Parathyroid adenoma (tissue), 2 donors: ENCODE measurements at regions not wholly inside any gene's neighbourhood (a gene's known extent, or its start where the extent isn't known, plus 50 kb on each side); places are given as distances from the start of the nearest gene placed in this dataset.

ENCODE experiments used
- H2AFZ ChIP-seq: fragments of 300-600 bp; sonication (generic); one replicate; pipeline ENCODE4 v1.7.0; 2017; ENCODE audit warnings: antibody characterized with exemption, mild to moderate bottlenecking
- H3K27ac ChIP-seq: fragments of 300-600 bp; sonication (generic); one replicate; pipeline ENCODE4 v1.7.0; 2017
- H3K27me3 ChIP-seq: fragments of 300-600 bp; sonication (generic); one replicate; pipeline ENCODE4 v1.7.0; 2017; ENCODE audit warnings: low read length; ENCODE audit not compliant: control insufficient read depth, insufficient read depth
- H3K36me3 ChIP-seq: fragments of 300-600 bp; sonication (generic); one replicate; pipeline ENCODE4 v1.7.0; 2017; ENCODE audit warnings: low read length; ENCODE audit not compliant: control insufficient read depth, insufficient read depth
- H3K4me1 ChIP-seq: fragments of 300-600 bp; sonication (generic); one replicate; pipeline ENCODE4 v1.7.0; 2017; ENCODE audit warnings: control low read depth
- H3K4me2 ChIP-seq: fragments of 300-600 bp; sonication (generic); one replicate; pipeline ENCODE4 v1.7.0; 2017; ENCODE audit warnings: low read length
- H3K4me3 ChIP-seq: fragments of 300-600 bp; sonication (generic); one replicate; pipeline ENCODE4 v1.7.0; 2017; ENCODE audit warnings: low read depth, low read length
- H3K79me2 ChIP-seq: fragments of 300-600 bp; sonication (generic); one replicate; pipeline ENCODE4 v1.7.0; 2017; ENCODE audit warnings: control low read depth
- H3K9ac ChIP-seq: fragments of 300-600 bp; sonication (generic); one replicate; pipeline ENCODE4 v1.7.0; 2017; ENCODE audit warnings: mild to moderate bottlenecking
- H3K9me3 ChIP-seq: fragments of 300-600 bp; sonication (generic); one replicate; pipeline ENCODE4 v1.7.0; 2017; ENCODE audit warnings: low read length; ENCODE audit not compliant: control insufficient read depth
- TF ChIP-seq, protein P1 (sequence below): fragments of 300-600 bp; sonication (generic); IDR thresholded peaks from one replicate; pipeline ENCODE4 v1.7.0; 2017; ENCODE audit warnings: antibody characterized with exemption, mild to moderate bottlenecking
- donor health status: primary hyperparathyroidism.

DNA sequence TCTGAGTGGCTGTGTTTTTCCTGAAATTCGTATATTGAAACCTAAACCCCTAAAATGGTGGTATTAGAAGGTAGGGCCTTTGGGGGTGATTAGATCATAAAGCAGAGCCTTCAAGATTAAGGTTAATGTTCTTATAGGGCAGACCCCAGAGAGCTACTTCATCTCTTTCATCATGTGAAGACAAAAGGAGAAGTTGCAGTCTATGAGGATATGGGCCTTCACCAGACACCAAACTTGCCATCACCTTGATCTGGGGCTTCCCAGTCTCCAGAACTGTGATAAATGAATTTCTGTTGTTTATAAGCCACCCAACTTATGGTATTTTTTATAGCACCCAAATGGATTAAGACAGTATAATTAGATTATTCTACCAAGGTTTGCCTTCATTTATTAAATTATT lies 275.0 kb upstream of the ATP2B1 start:
- H3K27ac ChIP-seq: no peak overlapping the region
- no peaks in the 10 kb centered on the region for H3K4me1 ChIP-seq
- H3K27me3 ChIP-seq: no peaks in the 10 kb centered on the region
- H3K79me2 ChIP-seq: no peaks in the 10 kb centered on the region
- no peaks in the 10 kb centered on the region for H3K9me3 ChIP-seq
- no peak overlapping the region for H3K9ac ChIP-seq
- no peak overlapping the region for H2AFZ ChIP-seq
- TF ChIP-seq, protein P1, sequence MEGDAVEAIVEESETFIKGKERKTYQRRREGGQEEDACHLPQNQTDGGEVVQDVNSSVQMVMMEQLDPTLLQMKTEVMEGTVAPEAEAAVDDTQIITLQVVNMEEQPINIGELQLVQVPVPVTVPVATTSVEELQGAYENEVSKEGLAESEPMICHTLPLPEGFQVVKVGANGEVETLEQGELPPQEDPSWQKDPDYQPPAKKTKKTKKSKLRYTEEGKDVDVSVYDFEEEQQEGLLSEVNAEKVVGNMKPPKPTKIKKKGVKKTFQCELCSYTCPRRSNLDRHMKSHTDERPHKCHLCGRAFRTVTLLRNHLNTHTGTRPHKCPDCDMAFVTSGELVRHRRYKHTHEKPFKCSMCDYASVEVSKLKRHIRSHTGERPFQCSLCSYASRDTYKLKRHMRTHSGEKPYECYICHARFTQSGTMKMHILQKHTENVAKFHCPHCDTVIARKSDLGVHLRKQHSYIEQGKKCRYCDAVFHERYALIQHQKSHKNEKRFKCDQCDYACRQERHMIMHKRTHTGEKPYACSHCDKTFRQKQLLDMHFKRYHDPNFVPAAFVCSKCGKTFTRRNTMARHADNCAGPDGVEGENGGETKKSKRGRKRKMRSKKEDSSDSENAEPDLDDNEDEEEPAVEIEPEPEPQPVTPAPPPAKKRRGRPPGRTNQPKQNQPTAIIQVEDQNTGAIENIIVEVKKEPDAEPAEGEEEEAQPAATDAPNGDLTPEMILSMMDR: no peak
- no peak overlapping the region for H3K4me2 ChIP-seq
- H3K4me3 ChIP-seq: no peak overlapping the region
- no peaks in the 10 kb centered on the region for H3K36me3 ChIP-seq

DNA sequence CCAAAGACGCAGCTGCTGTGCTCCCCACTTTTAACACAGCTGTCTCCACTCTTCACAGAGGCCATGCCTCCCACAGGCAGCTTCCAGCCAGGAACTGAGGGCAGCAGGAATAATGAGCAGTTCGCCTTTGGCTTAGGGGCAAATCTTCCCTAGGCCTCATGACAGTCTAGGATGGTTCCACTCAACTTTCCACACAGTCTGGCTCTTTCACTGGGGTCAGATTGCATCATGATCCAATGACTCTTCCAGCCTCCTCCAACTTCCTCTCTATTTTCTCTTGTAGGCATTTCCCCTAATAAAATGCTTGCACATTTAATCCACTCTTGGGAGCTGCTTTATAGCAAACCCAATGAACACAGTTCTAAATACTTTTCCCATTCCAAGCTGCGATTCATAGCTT lies 271.6 kb upstream of the ATP2B1 start:
- TF ChIP-seq, protein P1: no peak
- H2AFZ ChIP-seq: no peak overlapping the region
- H3K9ac ChIP-seq: no peak overlapping the region
- no peak overlapping the region for H3K4me3 ChIP-seq
- no peak overlapping the region for H3K27ac ChIP-seq
- H3K36me3 ChIP-seq: no peaks in the 10 kb centered on the region
- H3K79me2 ChIP-seq: no peaks in the 10 kb centered on the region
- H3K4me2 ChIP-seq: no peak overlapping the region
- no peaks in the 10 kb centered on the region for H3K27me3 ChIP-seq
- H3K9me3 ChIP-seq: no peaks in the 10 kb centered on the region
- H3K4me1 ChIP-seq: no peaks in the 10 kb centered on the region

DNA sequence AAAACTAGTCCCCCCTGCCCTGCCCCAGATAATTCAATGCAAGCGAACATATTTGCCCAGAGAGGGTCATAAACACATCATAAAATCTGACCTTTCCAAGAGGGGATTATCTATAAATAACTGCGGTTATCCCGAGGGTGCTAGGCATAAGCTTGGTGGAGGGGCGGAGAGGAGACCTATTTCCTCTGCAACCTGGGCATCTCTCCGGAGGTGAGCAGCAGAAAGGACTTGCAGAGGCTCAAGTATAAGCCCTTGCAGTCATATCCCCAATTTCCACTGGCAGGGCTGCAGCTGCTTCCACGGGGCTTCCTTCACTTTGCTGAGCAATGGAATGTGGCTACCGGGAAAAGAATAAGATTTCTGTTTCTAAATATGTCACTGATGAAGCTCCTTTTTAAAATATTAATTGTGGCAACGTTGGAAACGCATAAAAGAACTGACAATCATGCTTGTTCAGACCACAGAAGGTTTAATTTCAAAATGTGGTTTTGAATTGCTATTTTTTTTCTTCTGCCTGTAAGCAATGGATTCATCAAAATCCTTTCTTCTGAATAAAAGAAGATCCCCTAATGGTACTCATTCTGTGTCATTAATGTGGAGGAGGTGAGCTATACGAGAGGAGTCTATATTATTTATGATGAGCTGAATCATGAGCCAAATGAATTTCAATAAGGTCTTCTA lies 268.9 kb upstream of the ATP2B1 start:
- Histone ChIP-seq H3K4me2 (no peak overlapping the region), H2AFZ (no peak overlapping the region), H3K4me1 (no peaks in the 10 kb centered on the region), H3K27ac (no peak overlapping the region), H3K79me2 (no peaks in the 10 kb centered on the region), H3K36me3 (no peaks in the 10 kb centered on the region), H3K27me3 (no peaks in the 10 kb centered on the region), H3K9ac (no peak overlapping the region), H3K9me3 (no peaks in the 10 kb centered on the region), H3K4me3 (no peak overlapping the region)
- TF ChIP-seq, protein P1: no peak

DNA sequence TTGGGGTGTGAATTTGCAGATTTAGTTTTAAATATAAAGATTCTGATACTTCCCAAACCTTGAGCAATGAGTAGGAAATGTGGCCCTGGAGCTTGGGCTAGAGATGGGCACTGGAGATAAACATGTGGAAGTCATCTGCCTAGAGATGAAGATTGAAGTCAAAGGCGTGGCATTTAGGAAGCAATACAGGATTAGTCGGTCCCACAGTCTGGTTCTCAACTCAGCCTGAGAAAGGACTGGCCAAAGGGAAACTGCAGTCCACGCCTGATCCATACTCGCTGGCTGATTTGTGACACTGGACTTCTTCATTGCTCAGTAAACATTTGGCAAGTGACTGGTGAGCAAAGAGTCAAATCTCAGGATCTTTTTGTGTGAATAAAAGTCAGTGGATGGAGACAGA lies 268.2 kb upstream of the ATP2B1 start:
- no peaks in the 10 kb centered on the region for H3K4me1 ChIP-seq
- no peaks in the 10 kb centered on the region for H3K9me3 ChIP-seq
- H3K27ac ChIP-seq: no peak overlapping the region
- no peak overlapping the region for H3K4me3 ChIP-seq
- H2AFZ ChIP-seq: no peak overlapping the region
- H3K79me2 ChIP-seq: no peaks in the 10 kb centered on the region
- no peaks in the 10 kb centered on the region for H3K27me3 ChIP-seq
- H3K36me3 ChIP-seq: no peaks in the 10 kb centered on the region
- TF ChIP-seq, protein P1: no peak
- H3K4me2 ChIP-seq: no peak overlapping the region
- no peak overlapping the region for H3K9ac ChIP-seq

DNA sequence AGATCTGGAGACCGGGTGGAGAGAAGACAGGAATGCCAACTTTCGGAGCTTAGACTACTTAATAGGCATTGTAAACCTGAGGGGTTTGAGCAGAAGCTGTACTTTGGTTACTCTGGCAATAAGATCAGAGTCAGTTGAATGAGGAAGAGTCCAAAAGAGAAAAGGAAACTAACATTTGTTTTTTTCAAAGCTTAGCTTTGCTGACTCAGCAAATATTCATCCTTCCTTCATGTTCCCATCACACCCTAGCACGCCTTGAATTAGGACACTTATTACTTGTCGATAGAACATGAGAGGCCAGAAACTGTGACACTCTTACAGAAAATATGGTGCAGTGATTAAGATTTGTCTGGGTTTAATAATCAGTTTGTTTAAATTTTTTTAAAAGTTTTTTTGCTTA lies 266.9 kb upstream of the ATP2B1 start:
- Histone ChIP-seq H3K4me2 (no peak overlapping the region), H3K4me1 (peaks cover 4% of the 10 kb centered on the region), H3K27ac (no peak overlapping the region), H3K4me3 (no peak overlapping the region), H3K9ac (no peak overlapping the region), H2AFZ (no peak overlapping the region), H3K36me3 (no peaks in the 10 kb centered on the region), H3K27me3 (no peaks in the 10 kb centered on the region), H3K9me3 (no peaks in the 10 kb centered on the region), H3K79me2 (no peaks in the 10 kb centered on the region)
- TF ChIP-seq, protein P1: no peak
